OCI-LY7 (cell line): ENCODE measurements at regions not wholly inside any gene's neighbourhood (a gene's known extent, or its start where the extent isn't known, plus 50 kb on each side); places are given as distances from the start of the nearest gene placed in this dataset.

Source experiments
- BruUV-seq: library from RNA; stranded (reverse); fragments of 400-500 nt; replicated peaks from 2 replicates; lab custom pipeline; 2021; lab: Mats Ljungman, UMichigan
- CTCF ChIA-PET: fragments of 300-600 bp; sonication (Branson Sonifier 250); formaldehyde crosslinking; loops from one replicate; lab custom pipeline; 2022; ENCODE audit warnings: antibody characterized with exemption; ENCODE audit not compliant: unreplicated experiment; lab: Charles Lee
- POLR2A ChIA-PET: fragments of 300-600 bp; sonication (Branson Sonifier 250); formaldehyde crosslinking; loops from one replicate; lab custom pipeline; 2022; ENCODE audit warnings: antibody characterized with exemption; lab: Charles Lee
- DNase-seq: peaks from one replicate; pipeline ENCODE4 v3.0.0-alpha.2; 2015; ENCODE audit warnings: low spot score
- H2AFZ ChIP-seq: fragments of 200-600 bp; sonication (generic), shearing (Covaris generic); 2 replicates; pipeline ENCODE4 v1.6.1; 2014; ENCODE audit warnings: mild to moderate bottlenecking, antibody characterized with exemption, low read length, moderate library complexity
- H3K27ac ChIP-seq: fragments of 200-600 bp; sonication (generic); 2 replicates; pipeline ENCODE4 v1.5.1; 2014; ENCODE audit warnings: mixed run types, low read depth, mild to moderate bottlenecking, moderate library complexity, low read length, inconsistent platforms; ENCODE audit not compliant: poor library complexity, severe bottlenecking
- H3K36me3 ChIP-seq: fragments of 200-600 bp; sonication (generic); 2 replicates; pipeline ENCODE4 v1.6.1; 2014; ENCODE audit warnings: mild to moderate bottlenecking, antibody characterized with exemption, low read length, moderate library complexity, mixed read lengths; ENCODE audit not compliant: insufficient read depth
- H3K4me1 ChIP-seq: fragments of 200-600 bp; sonication (generic); 2 replicates; pipeline ENCODE4 v1.5.1; 2014; ENCODE audit warnings: mild to moderate bottlenecking, low read length; ENCODE audit not compliant: insufficient read depth, poor library complexity, severe bottlenecking
- H3K4me2 ChIP-seq: fragments of 200-600 bp; sonication (generic); 2 replicates; pipeline ENCODE4 v1.6.1; 2014; ENCODE audit warnings: mild to moderate bottlenecking, low read length
- H3K4me3 ChIP-seq: fragments of 200-600 bp; sonication (generic); 2 replicates; pipeline ENCODE4 v1.5.1; 2014; ENCODE audit warnings: mild to moderate bottlenecking, low read depth, low read length; ENCODE audit not compliant: poor library complexity, severe bottlenecking
- H3K79me2 ChIP-seq: fragments of 200-600 bp; sonication (generic); 2 replicates; pipeline ENCODE4 v1.6.1; 2016; ENCODE audit warnings: low read depth, mild to moderate bottlenecking, low read length, moderate library complexity, mixed read lengths; ENCODE audit not compliant: insufficient read depth
- H3K9me2 ChIP-seq: fragments of 200-600 bp; sonication (generic); 2 replicates; pipeline ENCODE4 v1.6.1; 2016; ENCODE audit warnings: mild to moderate bottlenecking, low read length, mixed read lengths; ENCODE audit not compliant: insufficient read depth
- H3K9me3 ChIP-seq: fragments of 200-600 bp; sonication (generic); 2 replicates; pipeline ENCODE4 v1.6.1; 2014; ENCODE audit warnings: mild to moderate bottlenecking, mixed run types, low read length, mixed read lengths
- H4K20me1 ChIP-seq: fragments of 200-600 bp; sonication (generic); 2 replicates; pipeline ENCODE4 v1.6.1; 2014; ENCODE audit warnings: mild to moderate bottlenecking, antibody characterized with exemption, low read length, moderate library complexity, mixed read lengths; ENCODE audit not compliant: insufficient read depth
- EZH2phosphoT487 ChIP-seq: fragments of 200-600 bp; sonication (generic); IDR thresholded peaks from 2 replicates; pipeline ENCODE4 v1.6.1; 2018; ENCODE audit warnings: low read depth, borderline replicate concordance, mild to moderate bottlenecking, mixed run types, antibody characterized with exemption, low read length, moderate library complexity, mixed read lengths
- intact Hi-C: fragments of 100-400 bp; cut with micrococcal nuclease; formaldehyde crosslinking; loops from one replicate; pipeline ENCODE4 v1.10.0; 2022; ENCODE audit not compliant: unreplicated experiment
- TF ChIP-seq, protein P1 (sequence below): fragments of 200-600 bp; sonication (generic); conservative IDR thresholded peaks from 2 replicates; pipeline ENCODE4 v1.5.1; 2014; ENCODE audit warnings: mild to moderate bottlenecking, antibody characterized with exemption, low read length, moderate library complexity, mixed read lengths

DNA sequence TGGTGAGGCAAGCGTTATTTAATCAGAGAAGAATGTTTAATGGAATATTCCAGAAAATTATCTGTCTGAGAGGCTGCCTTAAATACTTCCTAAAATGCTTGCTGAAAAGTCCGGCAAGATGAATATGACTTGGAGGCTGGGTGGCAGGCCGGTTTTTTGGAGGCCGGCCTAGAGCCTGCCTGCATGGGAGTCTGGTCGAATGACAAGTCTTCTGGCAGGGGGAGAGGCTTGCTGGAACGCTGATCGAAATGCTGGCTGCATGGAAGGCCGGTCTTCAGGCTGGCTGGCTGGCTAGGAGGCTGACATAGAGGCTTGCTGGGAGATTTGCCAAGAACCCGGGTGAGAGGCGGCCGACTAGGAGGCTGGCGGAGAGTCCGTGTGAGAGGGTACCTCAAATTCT lies 135.7 kb downstream of the OR13A1 start:
- TF ChIP-seq, protein P1, sequence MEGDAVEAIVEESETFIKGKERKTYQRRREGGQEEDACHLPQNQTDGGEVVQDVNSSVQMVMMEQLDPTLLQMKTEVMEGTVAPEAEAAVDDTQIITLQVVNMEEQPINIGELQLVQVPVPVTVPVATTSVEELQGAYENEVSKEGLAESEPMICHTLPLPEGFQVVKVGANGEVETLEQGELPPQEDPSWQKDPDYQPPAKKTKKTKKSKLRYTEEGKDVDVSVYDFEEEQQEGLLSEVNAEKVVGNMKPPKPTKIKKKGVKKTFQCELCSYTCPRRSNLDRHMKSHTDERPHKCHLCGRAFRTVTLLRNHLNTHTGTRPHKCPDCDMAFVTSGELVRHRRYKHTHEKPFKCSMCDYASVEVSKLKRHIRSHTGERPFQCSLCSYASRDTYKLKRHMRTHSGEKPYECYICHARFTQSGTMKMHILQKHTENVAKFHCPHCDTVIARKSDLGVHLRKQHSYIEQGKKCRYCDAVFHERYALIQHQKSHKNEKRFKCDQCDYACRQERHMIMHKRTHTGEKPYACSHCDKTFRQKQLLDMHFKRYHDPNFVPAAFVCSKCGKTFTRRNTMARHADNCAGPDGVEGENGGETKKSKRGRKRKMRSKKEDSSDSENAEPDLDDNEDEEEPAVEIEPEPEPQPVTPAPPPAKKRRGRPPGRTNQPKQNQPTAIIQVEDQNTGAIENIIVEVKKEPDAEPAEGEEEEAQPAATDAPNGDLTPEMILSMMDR: no peak
- TF ChIP-seq EZH2phosphoT487: no peak
- no TSS peak for BruUV-seq
- no peak overlapping the region for H3K4me2 ChIP-seq
- no peaks in the 10 kb centered on the region for H3K4me1 ChIP-seq
- H3K79me2 ChIP-seq: no peaks in the 10 kb centered on the region
- H3K4me3 ChIP-seq: no peak overlapping the region
- no peak for DNase-seq
- no peak overlapping the region for H2AFZ ChIP-seq
- ChIA-PET POLR2A (no interaction called here), CTCF (no interaction called here)
- no peak overlapping the region for H3K27ac ChIP-seq
- H3K9me2 ChIP-seq: no peaks in the 10 kb centered on the region
- H3K36me3 ChIP-seq: no peaks in the 10 kb centered on the region
- no peaks in the 10 kb centered on the region for H3K9me3 ChIP-seq
- intact Hi-C loops: no loop called here
- no peaks in the 10 kb centered on the region for H4K20me1 ChIP-seq

DNA sequence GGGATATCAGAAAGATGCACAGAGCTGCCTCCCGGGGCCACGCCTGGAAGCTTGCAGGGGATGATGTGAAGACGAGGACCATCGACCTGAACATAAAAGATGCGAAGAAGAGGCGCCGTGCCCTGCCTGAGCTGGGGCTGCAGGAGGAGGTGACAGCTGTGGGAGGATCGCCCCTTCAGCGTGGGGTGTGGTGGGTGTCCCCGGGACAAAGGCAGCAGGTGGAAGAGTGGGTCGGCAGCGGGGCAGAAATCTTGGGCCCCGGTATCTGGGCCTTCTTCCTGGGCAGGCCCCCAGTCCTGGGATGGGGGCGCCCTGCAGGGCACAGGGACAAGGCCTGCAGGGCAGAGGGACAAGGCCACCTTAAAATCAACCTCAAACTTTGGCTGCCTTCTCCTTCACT lies 134.9 kb downstream of the OR13A1 start:
- H4K20me1 ChIP-seq: no peaks in the 10 kb centered on the region
- ChIA-PET POLR2A (no interaction called here), CTCF (no interaction called here)
- no peaks in the 10 kb centered on the region for H3K4me1 ChIP-seq
- no peak overlapping the region for H2AFZ ChIP-seq
- H3K79me2 ChIP-seq: no peaks in the 10 kb centered on the region
- H3K4me2 ChIP-seq: no peak overlapping the region
- TF ChIP-seq EZH2phosphoT487: no peak
- TF ChIP-seq, protein P1: no peak
- no peaks in the 10 kb centered on the region for H3K9me2 ChIP-seq
- no peak overlapping the region for H3K27ac ChIP-seq
- no peaks in the 10 kb centered on the region for H3K36me3 ChIP-seq
- no TSS peak for BruUV-seq
- H3K4me3 ChIP-seq: no peak overlapping the region
- intact Hi-C loops: no loop called here
- H3K9me3 ChIP-seq: no peaks in the 10 kb centered on the region
- DNase-seq: no peak

DNA sequence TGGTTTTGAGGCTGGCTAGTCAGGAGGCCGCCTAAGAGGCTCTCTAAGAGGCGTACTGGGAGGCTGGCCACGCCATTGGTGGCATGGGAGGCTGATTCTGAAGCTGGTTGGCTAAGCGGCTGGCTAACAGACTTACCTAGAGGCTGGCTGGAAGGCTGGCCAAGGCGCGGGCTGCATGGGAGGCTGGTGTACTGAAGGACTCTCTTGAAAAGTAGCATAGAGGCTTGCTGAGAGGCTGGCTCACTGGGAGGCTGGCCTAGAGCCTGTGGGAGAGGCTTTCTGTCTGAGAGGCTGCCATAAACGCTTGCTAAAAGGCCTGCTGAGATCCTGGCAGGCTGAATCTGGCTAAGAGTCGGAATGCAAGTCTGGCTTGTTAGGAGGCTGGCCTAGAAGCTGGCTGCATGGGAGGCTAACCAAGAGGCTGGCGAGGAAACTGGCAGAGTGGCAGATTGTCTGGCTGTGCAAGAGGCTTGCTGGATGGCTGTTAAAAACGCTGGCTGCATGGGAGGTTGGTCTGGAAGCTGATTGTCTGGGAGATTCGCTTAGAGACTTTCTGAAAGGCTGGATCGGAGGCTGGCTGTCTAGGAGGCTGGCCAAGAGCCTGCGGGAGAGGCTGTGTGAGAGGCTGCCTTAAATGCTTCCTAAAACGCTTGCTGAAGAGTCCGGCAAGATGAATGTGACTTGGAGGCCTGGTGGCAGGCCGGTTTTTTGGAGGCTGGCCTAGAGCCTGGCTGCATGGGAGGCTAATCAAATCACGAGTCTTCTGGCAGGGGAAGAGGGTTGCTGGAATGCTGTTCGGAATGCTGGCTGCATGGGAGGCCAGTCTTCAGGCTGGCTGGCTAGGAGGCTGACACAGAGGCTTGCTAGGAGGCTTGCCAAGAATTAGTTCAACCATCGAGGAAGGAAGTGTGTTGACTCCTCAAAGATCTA lies 134.2 kb downstream of the OR13A1 start:
- no peaks in the 10 kb centered on the region for H3K36me3 ChIP-seq
- intact Hi-C loops: no loop called here
- no peak overlapping the region for H3K4me2 ChIP-seq
- CTCF ChIA-PET: no interaction called here
- DNase-seq: no peak
- POLR2A ChIA-PET: no interaction called here
- no peaks in the 10 kb centered on the region for H3K4me1 ChIP-seq
- BruUV-seq: no TSS peak
- H4K20me1 ChIP-seq: no peaks in the 10 kb centered on the region
- no peaks in the 10 kb centered on the region for H3K79me2 ChIP-seq
- TF ChIP-seq EZH2phosphoT487: no peak
- TF ChIP-seq, protein P1: no peak
- no peak overlapping the region for H2AFZ ChIP-seq
- no peaks in the 10 kb centered on the region for H3K9me3 ChIP-seq
- no peaks in the 10 kb centered on the region for H3K9me2 ChIP-seq
- H3K4me3 ChIP-seq: no peak overlapping the region
- H3K27ac ChIP-seq: no peak overlapping the region
